GM10266 (cell line): ENCODE measurements at regions not wholly inside any gene's neighbourhood (a gene's known extent, or its start where the extent isn't known, plus 50 kb on each side); places are given as distances from the start of the nearest gene placed in this dataset.
"Not testable (repeated sequence)": the region's sequence is repeated elsewhere in the genome, so short reads cannot be mapped to it uniquely, and the experiment has no call there.

Source experiments
- DNase-seq: peaks from one replicate; pipeline ENCODE4 v3.0.0; 2012; ENCODE audit errors: extremely low spot score
- TF ChIP-seq, protein P1 (sequence below): IDR thresholded peaks from 2 replicates; pipeline ENCODE4 v1.5.1; 2012; ENCODE audit warnings: mild to moderate bottlenecking, low read depth; ENCODE audit not compliant: control insufficient read depth, insufficient read depth; ENCODE audit errors: missing control alignments

DNA sequence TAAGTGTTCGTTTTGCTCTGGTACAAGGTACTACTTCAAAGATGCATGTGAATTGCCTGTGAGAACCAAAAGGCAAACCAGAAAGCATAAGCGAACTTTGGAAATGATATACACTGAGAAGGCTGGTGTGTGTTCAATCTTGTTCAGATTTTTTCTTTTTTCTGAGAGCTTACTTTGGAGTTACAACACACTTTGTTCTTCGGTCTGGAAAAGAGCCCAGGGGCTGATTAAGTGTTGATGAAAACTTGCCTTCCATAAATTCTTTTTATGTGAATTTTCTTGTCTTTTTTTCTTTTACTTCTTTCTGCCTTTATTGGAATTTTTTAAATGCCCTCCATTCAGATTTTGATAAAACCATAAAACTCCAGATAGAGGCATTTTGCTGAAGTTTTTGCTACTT, 395.1 kb upstream of the SASH1 start:
- no peak for DNase-seq
- TF ChIP-seq, protein P1, sequence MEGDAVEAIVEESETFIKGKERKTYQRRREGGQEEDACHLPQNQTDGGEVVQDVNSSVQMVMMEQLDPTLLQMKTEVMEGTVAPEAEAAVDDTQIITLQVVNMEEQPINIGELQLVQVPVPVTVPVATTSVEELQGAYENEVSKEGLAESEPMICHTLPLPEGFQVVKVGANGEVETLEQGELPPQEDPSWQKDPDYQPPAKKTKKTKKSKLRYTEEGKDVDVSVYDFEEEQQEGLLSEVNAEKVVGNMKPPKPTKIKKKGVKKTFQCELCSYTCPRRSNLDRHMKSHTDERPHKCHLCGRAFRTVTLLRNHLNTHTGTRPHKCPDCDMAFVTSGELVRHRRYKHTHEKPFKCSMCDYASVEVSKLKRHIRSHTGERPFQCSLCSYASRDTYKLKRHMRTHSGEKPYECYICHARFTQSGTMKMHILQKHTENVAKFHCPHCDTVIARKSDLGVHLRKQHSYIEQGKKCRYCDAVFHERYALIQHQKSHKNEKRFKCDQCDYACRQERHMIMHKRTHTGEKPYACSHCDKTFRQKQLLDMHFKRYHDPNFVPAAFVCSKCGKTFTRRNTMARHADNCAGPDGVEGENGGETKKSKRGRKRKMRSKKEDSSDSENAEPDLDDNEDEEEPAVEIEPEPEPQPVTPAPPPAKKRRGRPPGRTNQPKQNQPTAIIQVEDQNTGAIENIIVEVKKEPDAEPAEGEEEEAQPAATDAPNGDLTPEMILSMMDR = no peak

DNA sequence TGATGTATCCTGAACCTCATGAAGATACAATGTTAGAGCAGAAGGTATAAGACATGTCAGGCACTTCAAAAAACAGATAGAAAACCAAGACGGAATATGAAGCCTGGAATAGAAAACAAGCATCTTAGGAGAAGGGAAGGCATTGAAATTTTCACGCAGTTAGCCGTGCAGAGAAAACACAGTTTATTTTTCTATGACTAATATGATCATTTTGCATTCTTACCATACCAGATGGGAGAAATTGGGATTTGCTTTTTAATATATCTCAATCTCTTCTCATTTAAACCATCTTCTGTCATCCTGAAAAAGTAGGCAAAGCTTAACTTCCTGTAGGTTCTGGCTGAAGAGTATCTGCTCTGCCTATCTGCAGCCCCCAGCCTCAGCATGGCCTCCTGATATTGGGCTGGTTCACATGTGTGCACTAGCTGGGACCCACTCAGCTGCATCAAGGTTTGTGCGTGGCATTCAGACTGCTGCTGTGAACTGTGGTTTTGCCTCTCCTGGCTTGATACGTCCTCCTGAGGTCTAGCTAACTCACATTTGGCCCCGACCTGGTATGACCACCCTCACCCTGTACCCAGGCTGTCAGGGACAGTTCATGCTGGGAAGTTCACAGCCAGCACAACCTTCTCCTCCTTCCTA, 392.5 kb upstream of the SASH1 start:
- TF ChIP-seq, protein P1 = no peak
- no peak for DNase-seq

DNA sequence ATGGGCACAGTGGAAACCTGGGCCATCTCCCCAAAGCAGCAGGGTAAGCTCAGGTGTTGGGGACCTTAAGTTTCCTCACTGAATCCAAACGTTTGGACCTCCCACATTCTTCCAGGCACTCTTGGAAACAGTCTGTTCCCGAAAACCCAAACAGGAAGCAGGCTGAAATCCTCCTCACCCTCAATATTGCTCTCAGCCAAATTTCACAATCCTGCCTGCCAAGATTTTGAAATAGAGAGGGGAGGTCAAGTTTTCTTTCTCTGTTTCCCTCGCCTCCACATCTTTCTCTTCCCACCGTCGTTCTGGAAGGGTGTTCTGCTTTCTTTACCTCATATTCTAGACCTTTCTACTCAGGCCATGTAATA, 392.0 kb upstream of the SASH1 start:
- DNase-seq = no peak
- TF ChIP-seq, protein P1 = no peak

DNA sequence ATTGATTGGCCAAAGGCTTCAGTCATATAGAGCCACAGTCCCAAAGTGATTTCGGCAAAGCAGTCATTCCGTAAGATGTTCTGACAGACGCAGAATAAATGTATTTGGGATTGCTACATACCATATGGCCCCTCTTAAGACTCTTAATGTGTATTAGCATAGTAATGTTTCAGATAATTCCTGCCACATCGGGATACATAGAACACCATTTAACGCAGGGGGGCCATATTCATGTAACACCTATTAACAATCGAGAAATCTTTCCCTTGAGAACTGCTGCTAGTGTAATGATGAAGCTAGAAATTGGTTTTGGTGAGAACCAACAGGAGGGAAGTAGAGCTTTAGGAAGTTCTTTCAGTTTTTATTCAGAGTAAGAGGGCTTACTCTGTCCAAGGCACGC, 390.9 kb upstream of the SASH1 start:
- TF ChIP-seq, protein P1 = no peak
- no peak for DNase-seq

DNA sequence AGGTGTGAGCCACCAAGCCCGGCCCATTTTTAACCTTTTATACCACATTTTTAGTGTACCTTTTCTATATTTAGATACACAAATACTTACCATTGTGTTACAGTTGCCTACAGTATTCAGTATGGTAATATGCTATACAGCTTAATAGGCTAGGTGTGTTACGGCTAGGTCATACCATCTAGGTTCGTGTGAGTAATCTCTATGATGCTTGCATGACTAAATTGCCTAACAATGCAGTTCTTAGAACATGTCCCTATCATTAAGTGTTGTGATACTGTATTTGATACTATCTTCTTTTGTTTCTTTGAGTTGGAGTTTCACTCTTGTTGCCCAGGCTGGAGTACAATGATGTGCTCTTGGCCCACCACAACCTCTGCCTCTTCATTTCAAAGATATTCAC, 387.7 kb upstream of the SASH1 start:
- no peak for DNase-seq
- TF ChIP-seq, protein P1 = no peak

DNA sequence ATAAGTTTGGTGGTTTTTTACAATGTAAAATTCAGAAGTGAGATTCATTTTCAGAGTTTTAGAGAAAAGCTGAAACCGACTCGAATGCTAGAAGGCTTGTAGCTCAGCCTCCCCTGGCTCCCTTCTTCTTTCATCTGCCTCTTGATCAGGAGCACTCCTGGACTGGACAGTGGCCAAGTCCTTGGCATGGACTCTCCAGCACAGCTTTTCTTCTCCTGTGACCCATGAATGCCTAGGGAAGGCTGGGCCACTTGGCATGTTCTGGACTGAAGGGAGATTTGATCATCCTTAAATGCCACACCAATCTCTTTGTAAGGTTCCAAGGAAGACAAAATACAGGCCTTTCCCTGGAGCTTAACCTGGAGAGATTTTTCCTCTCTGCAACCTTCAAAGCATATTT, 384.0 kb upstream of the SASH1 start:
- TF ChIP-seq, protein P1 = no peak
- DNase-seq = no peak

DNA sequence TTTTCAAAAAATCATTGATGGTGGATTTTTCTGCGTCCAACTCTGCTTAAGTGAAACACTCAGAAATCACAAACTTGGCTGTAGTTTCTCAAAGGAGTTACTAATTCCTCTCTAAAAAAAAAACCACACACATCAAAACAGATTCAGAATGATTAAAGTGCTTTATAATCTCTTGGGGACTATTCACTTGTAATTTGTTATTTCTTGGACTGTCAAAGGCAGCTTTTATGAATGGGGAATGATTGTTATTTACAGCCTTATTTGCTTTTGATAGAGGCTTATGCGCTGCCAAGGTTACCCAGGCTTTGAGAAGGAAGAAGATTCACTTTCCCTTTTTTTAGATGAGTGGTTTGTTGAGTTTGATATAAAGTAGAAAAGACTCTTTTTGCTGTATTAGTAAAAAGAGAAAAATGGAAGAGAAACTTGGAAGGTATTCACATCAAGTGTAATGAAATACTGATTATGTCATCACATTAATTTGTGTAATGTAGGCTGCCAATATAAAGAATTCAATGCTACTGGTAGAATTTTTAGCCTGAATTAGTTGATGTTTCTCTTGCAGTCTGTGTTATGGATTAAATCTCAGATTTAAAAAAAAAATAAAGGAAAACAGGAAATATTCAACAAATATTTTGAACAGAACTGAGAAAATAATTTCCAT, 381.0 kb upstream of the SASH1 start:
- TF ChIP-seq, protein P1 = no peak
- DNase-seq = no peak

DNA sequence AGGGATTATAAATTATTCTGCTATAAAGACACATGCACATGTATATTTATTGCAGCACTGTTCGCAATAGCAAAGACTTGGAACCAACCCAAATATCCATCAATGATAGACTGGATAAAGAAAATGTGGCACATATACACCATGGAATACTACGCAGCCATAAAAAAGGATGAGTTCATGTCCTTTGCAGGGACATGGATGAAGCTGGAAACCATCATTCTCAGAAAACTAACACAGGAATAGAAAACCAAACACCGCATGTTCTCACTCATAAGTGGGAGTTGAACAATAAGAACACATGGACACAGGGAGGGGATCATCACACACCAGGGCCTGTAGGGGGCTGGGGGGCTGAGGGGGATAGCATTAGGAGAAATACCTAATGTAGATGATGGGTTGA, 377.2 kb upstream of the SASH1 start:
- DNase-seq = not testable (repeated sequence)
